ENCODE measurements at regions not wholly inside any gene's neighbourhood (a gene's known extent, or its start where the extent isn't known, plus 50 kb on each side); places are given as distances from the start of the nearest gene placed in this dataset.

DNA sequence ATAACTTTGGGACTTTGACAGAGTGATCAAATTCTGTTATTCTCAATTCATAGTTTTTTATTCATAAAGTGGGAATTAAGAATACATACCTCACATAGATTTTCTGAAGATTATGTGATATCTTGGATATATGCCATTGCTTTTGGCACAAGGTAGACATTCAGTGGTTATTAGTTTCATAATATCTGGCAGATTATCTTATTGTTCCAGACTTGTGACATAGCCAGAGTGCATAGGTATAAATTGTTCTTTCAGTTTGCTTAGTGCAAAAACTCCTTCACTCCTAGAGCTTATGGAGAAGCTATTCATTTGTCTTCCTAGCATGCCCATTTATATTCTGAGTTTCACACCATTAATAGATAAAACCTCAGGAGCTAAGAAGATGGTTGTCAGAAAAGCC lies 222.0 kb downstream of the KCNE4 start:
- intact Hi-C loops (cut with micrococcal nuclease), result no loop called here
- H3K79me2 ChIP-seq (ENCODE audit: insufficient read depth, low read length), result no peaks in the 10 kb centered on the region
- DNase-seq, result no peak
- peaks cover 0 to 6% (median 0%) of the 10 kb centered on the region in 7 donors for H3K9me3 Mint-ChIP-seq
- TF ChIP-seq, protein P1, sequence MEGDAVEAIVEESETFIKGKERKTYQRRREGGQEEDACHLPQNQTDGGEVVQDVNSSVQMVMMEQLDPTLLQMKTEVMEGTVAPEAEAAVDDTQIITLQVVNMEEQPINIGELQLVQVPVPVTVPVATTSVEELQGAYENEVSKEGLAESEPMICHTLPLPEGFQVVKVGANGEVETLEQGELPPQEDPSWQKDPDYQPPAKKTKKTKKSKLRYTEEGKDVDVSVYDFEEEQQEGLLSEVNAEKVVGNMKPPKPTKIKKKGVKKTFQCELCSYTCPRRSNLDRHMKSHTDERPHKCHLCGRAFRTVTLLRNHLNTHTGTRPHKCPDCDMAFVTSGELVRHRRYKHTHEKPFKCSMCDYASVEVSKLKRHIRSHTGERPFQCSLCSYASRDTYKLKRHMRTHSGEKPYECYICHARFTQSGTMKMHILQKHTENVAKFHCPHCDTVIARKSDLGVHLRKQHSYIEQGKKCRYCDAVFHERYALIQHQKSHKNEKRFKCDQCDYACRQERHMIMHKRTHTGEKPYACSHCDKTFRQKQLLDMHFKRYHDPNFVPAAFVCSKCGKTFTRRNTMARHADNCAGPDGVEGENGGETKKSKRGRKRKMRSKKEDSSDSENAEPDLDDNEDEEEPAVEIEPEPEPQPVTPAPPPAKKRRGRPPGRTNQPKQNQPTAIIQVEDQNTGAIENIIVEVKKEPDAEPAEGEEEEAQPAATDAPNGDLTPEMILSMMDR (IDR thresholded peaks at IDR 0.05), result no peak
- H4K20me1 ChIP-seq (ENCODE audit: insufficient read depth, low read length), result no peaks in the 10 kb centered on the region
- H3K4me3 Mint-ChIP-seq, result no peak overlapping the region
- H3K4me1 ChIP-seq (ENCODE audit: control insufficient read depth in 1 of 2, insufficient read depth in 2 of 2, low read length in 2 of 2), result no peaks in the 10 kb centered on the region
- no peaks in the 10 kb centered on the region for H3K36me3 Mint-ChIP-seq
- no peak overlapping the region for H3K4me3 ChIP-seq (replicated peaks in 1 of 3; ENCODE audit: low read depth in 2 of 3, low read length in 3 of 3)
- H3K27ac ChIP-seq (ENCODE audit: low read depth in 1 of 2, low read length in 2 of 2), result no peak overlapping the region
- no peaks in the 10 kb centered on the region for H3K27me3 ChIP-seq (ENCODE audit: control insufficient read depth in 2 of 2, insufficient read depth in 2 of 2, low read length in 2 of 2)
- H3K9me3 ChIP-seq (replicated peaks in 1 of 2; ENCODE audit: control insufficient read depth in 1 of 2, insufficient read depth in 1 of 2, low read length in 2 of 2), result no peaks in the 10 kb centered on the region
- H3K27me3 Mint-ChIP-seq (ENCODE audit: low read depth in 3 of 3), result peaks cover 0 to 3% (median 0%) of the 10 kb centered on the region in 3 donors
- H3K9ac ChIP-seq (ENCODE audit: insufficient read depth, low read length, poor library complexity, severe bottlenecking), result no peak overlapping the region
- H3K36me3 ChIP-seq (replicated peaks in 1 of 2; ENCODE audit: control insufficient read depth in 1 of 2, insufficient read depth in 2 of 2, low read length in 2 of 2), result no peaks in the 10 kb centered on the region
- no peak overlapping the region for H2AFZ ChIP-seq (ENCODE audit: insufficient read depth, low read depth, low read length, poor library complexity, severe bottlenecking)
- no peaks in the 10 kb centered on the region for H3K4me1 Mint-ChIP-seq
- H3K27ac Mint-ChIP-seq, result no peak overlapping the region
- no peak overlapping the region for H3K4me2 ChIP-seq (replicated peaks; ENCODE audit: extremely low read depth, low read length, poor library complexity, severe bottlenecking)

DNA sequence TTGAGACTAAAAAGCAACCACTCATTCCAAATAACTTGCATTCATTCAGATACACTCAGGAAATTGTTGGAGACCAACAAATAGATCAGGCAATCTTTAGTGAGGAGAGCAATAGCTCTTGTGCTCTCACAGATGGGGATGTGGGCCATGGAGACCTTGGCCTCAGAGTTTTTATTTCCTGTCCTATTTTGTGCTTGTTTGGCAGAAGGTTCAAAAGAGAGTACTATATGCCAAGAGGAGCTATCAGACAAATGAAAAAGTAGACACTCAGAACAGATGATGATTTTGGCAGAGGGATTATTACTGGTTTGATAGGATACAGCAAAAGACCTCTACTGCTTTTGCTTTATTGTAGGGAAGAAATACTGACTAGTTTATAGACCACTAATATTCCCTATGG lies 230.2 kb downstream of the KCNE4 start:
- intact Hi-C loops (cut with micrococcal nuclease), result no loop called here
- Histone ChIP-seq H2AFZ (ENCODE audit: insufficient read depth, low read depth, low read length, poor library complexity, severe bottlenecking) (no peak overlapping the region), H3K4me1 (ENCODE audit: control insufficient read depth in 1 of 2, insufficient read depth in 2 of 2, low read length in 2 of 2) (no peaks in the 10 kb centered on the region), H3K4me3 (replicated peaks in 1 of 3; ENCODE audit: low read depth in 2 of 3, low read length in 3 of 3) (no peak overlapping the region), H3K27ac (ENCODE audit: low read depth in 1 of 2, low read length in 2 of 2) (no peak overlapping the region), H4K20me1 (ENCODE audit: insufficient read depth, low read length) (no peaks in the 10 kb centered on the region), H3K4me2 (replicated peaks; ENCODE audit: extremely low read depth, low read length, poor library complexity, severe bottlenecking) (no peak overlapping the region), H3K36me3 (replicated peaks in 1 of 2; ENCODE audit: control insufficient read depth in 1 of 2, insufficient read depth in 2 of 2, low read length in 2 of 2) (no peaks in the 10 kb centered on the region), H3K9me3 (replicated peaks in 1 of 2; ENCODE audit: control insufficient read depth in 1 of 2, insufficient read depth in 1 of 2, low read length in 2 of 2) (peaks cover 0 to 13% of the 10 kb centered on the region in 2 donors), H3K27me3 (ENCODE audit: control insufficient read depth in 2 of 2, insufficient read depth in 2 of 2, low read length in 2 of 2) (no peaks in the 10 kb centered on the region), H3K79me2 (ENCODE audit: insufficient read depth, low read length) (no peaks in the 10 kb centered on the region), H3K9ac (ENCODE audit: insufficient read depth, low read length, poor library complexity, severe bottlenecking) (no peak overlapping the region)
- peaks cover 0 to 18% (median 5%) of the 10 kb centered on the region in 7 donors for H3K9me3 Mint-ChIP-seq
- TF ChIP-seq, protein P1 (IDR thresholded peaks at IDR 0.05), result no peak
- no peaks in the 10 kb centered on the region for H3K4me1 Mint-ChIP-seq
- peaks cover 0 to 1% (median 0%) of the 10 kb centered on the region in 3 donors for H3K27me3 Mint-ChIP-seq (ENCODE audit: low read depth in 3 of 3)
- no peak overlapping the region for H3K4me3 Mint-ChIP-seq
- DNase-seq, result no peak
- no peak overlapping the region for H3K27ac Mint-ChIP-seq
- no peaks in the 10 kb centered on the region for H3K36me3 Mint-ChIP-seq
